DOHH2 (cell line): ENCODE measurements at regions not wholly inside any gene's neighbourhood (a gene's known extent, or its start where the extent isn't known, plus 50 kb on each side); places are given as distances from the start of the nearest gene placed in this dataset.
"Not testable (repeated sequence)": the region's sequence is repeated elsewhere in the genome, so short reads cannot be mapped to it uniquely, and the experiment has no call there.

Source experiments
- EZH2phosphoT487 ChIP-seq: fragments of 200-600 bp; sonication (generic); IDR thresholded peaks from 2 replicates; pipeline ENCODE4 v1.6.1; 2017; ENCODE audit warnings: borderline replicate concordance, mild to moderate bottlenecking, antibody characterized with exemption, low read length, moderate library complexity, mixed read lengths
- TF ChIP-seq, protein P1 (sequence below): fragments of 200-600 bp; sonication (generic); IDR thresholded peaks from one replicate; pipeline ENCODE4 v1.5.1; 2014; ENCODE audit warnings: antibody characterized with exemption, mild to moderate bottlenecking, low read depth, low read length; ENCODE audit not compliant: poor library complexity, severe bottlenecking

DNA sequence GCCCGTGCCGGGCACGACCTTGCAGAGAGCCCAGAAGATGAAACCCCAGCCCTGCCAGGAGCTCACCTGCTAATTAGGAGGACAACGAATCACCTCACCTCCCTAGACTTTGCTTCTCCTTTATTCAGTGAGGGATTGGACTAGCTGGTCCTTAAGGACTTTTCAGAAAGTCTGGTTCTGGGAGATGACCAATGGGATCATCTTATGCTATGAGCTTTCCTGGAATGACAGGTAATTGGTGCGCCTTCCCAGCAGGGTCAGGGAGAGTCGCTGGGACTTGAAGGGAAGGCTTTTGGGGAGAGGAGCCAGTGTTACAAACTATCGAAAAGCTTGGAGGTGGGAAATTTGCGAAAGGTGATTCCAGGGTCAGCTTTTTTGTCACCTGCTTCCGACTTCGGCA, 159.1 kb downstream of the KLRB1 start:
- TF ChIP-seq, protein P1, sequence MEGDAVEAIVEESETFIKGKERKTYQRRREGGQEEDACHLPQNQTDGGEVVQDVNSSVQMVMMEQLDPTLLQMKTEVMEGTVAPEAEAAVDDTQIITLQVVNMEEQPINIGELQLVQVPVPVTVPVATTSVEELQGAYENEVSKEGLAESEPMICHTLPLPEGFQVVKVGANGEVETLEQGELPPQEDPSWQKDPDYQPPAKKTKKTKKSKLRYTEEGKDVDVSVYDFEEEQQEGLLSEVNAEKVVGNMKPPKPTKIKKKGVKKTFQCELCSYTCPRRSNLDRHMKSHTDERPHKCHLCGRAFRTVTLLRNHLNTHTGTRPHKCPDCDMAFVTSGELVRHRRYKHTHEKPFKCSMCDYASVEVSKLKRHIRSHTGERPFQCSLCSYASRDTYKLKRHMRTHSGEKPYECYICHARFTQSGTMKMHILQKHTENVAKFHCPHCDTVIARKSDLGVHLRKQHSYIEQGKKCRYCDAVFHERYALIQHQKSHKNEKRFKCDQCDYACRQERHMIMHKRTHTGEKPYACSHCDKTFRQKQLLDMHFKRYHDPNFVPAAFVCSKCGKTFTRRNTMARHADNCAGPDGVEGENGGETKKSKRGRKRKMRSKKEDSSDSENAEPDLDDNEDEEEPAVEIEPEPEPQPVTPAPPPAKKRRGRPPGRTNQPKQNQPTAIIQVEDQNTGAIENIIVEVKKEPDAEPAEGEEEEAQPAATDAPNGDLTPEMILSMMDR: not testable (repeated sequence)
- TF ChIP-seq EZH2phosphoT487: not testable (repeated sequence)
